OCI-LY3 (cell line): ENCODE measurements at regions not wholly inside any gene's neighbourhood (a gene's known extent, or its start where the extent isn't known, plus 50 kb on each side); places are given as distances from the start of the nearest gene placed in this dataset.

Experiments
- EZH2phosphoT487 ChIP-seq: fragments of 200-600 bp; shearing (Covaris generic); IDR thresholded peaks from 2 replicates; pipeline ENCODE4 v1.6.1; 2018; ENCODE audit warnings: antibody characterized with exemption, mixed run types, low read depth
- TF ChIP-seq, protein P1 (sequence below): fragments of 200-600, 300-600 bp; sonication (generic); IDR thresholded peaks from 2 replicates; pipeline ENCODE4 v1.5.1; 2014; ENCODE audit warnings: antibody characterized with exemption, low read length, low read depth

GRCh38 chr16:52758473-52758855 lies 211.5 kb upstream of the TOX3 start:
- TF ChIP-seq, protein P1, sequence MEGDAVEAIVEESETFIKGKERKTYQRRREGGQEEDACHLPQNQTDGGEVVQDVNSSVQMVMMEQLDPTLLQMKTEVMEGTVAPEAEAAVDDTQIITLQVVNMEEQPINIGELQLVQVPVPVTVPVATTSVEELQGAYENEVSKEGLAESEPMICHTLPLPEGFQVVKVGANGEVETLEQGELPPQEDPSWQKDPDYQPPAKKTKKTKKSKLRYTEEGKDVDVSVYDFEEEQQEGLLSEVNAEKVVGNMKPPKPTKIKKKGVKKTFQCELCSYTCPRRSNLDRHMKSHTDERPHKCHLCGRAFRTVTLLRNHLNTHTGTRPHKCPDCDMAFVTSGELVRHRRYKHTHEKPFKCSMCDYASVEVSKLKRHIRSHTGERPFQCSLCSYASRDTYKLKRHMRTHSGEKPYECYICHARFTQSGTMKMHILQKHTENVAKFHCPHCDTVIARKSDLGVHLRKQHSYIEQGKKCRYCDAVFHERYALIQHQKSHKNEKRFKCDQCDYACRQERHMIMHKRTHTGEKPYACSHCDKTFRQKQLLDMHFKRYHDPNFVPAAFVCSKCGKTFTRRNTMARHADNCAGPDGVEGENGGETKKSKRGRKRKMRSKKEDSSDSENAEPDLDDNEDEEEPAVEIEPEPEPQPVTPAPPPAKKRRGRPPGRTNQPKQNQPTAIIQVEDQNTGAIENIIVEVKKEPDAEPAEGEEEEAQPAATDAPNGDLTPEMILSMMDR = no peak
- TF ChIP-seq EZH2phosphoT487 = no peak
